ENCODE measurements at regions not wholly inside any gene's neighbourhood (a gene's known extent, or its start where the extent isn't known, plus 50 kb on each side); places are given as distances from the start of the nearest gene placed in this dataset.

GRCh38 chr2:146818122-146818521 lies 1026.7 kb upstream of the ACVR2A start:
- ChIA-PET POLR2A (no interaction called here), CTCF (no interaction called here)
- TF ChIP-seq CTCF (IDR thresholded peaks at IDR 0.05): no peak
- TF ChIP-seq POLR2AphosphoS5 (IDR thresholded peaks at IDR 0.05; ENCODE audit: low read depth, low read length): no peak
- no peak for TF ChIP-seq REST (IDR thresholded peaks at IDR 0.05; ENCODE audit: insufficient read depth in 1 of 2, low read depth in 2 of 2, low read length in 1 of 2)
- TF ChIP-seq TCF7L2 (IDR thresholded peaks at IDR 0.05; ENCODE audit: low read depth, low read length): no peak
- TF ChIP-seq SIN3A (IDR thresholded peaks at IDR 0.05; ENCODE audit: borderline replicate concordance, insufficient read depth, low read depth, low read length): no peak
- ATAC-seq (no peak), DNase-seq (ENCODE audit: low read depth, low spot score) (no peak)
- Histone ChIP-seq H3K4me1 (ENCODE audit: control insufficient read depth, insufficient read depth, low read length) (no peaks in the 10 kb centered on the region), H3K4me3 (ENCODE audit: low read depth in 2 of 2, low read length in 2 of 2) (no peak overlapping the region), H3K27ac (ENCODE audit: low read length) (no peak overlapping the region), H3K36me3 (ENCODE audit: control insufficient read depth, insufficient read depth, low read length) (no peaks in the 10 kb centered on the region), H3K9me3 (ENCODE audit: control insufficient read depth, insufficient read depth, low read depth, low read length) (no peaks in the 10 kb centered on the region), H3K27me3 (ENCODE audit: control insufficient read depth, insufficient read depth, low read length) (no peaks in the 10 kb centered on the region)
- in situ Hi-C loops (cut with HindIII; ENCODE audit: low pct_unique_long_range_greater_than_20kb, low sequenced_read_pairs): no loop called here
- intact Hi-C loops (cut with micrococcal nuclease; ENCODE audit: unreplicated experiment): no loop called here
- no TSS peak for BruUV-seq (replicated peaks)

- intact Hi-C loops (cut with micrococcal nuclease; ENCODE audit: unreplicated experiment): no loop called here
Measured at GRCh38 chr2:146817613-146818012, 1027.2 kb upstream of the ACVR2A start.

More at GRCh38 chr2:146817613-146818012, 1027.2 kb upstream of the ACVR2A start:
- Histone ChIP-seq H3K27me3 (ENCODE audit: control insufficient read depth, insufficient read depth, low read length) (no peaks in the 10 kb centered on the region), H3K9me3 (ENCODE audit: control insufficient read depth, insufficient read depth, low read depth, low read length) (no peaks in the 10 kb centered on the region), H3K4me1 (ENCODE audit: control insufficient read depth, insufficient read depth, low read length) (no peaks in the 10 kb centered on the region), H3K36me3 (ENCODE audit: control insufficient read depth, insufficient read depth, low read length) (no peaks in the 10 kb centered on the region), H3K27ac (ENCODE audit: low read length) (no peak overlapping the region), H3K4me3 (ENCODE audit: low read depth in 2 of 2, low read length in 2 of 2) (no peak overlapping the region)
- ChIA-PET CTCF (no interaction called here), POLR2A (no interaction called here)
- BruUV-seq (replicated peaks): no TSS peak
- TF ChIP-seq REST (IDR thresholded peaks at IDR 0.05; ENCODE audit: insufficient read depth in 1 of 2, low read depth in 2 of 2, low read length in 1 of 2): no peak
- no peak for TF ChIP-seq POLR2AphosphoS5 (IDR thresholded peaks at IDR 0.05; ENCODE audit: low read depth, low read length)
- no peak for TF ChIP-seq CTCF (IDR thresholded peaks at IDR 0.05)
- TF ChIP-seq TCF7L2 (IDR thresholded peaks at IDR 0.05; ENCODE audit: low read depth, low read length): no peak
- no peak for TF ChIP-seq SIN3A (IDR thresholded peaks at IDR 0.05; ENCODE audit: borderline replicate concordance, insufficient read depth, low read depth, low read length)
- ATAC-seq (no peak), DNase-seq (ENCODE audit: low read depth, low spot score) (no peak)
- in situ Hi-C loops (cut with HindIII; ENCODE audit: low pct_unique_long_range_greater_than_20kb, low sequenced_read_pairs): no loop called here
